HEK293 (cell line): ENCODE measurements at regions not wholly inside any gene's neighbourhood (a gene's known extent, or its start where the extent isn't known, plus 50 kb on each side); places are given as distances from the start of the nearest gene placed in this dataset.

ENCODE experiments used
- CTCF ChIA-PET: fragments of 350-600 bp; formaldehyde crosslinking; extraction: SDS; loops from one replicate; lab custom pipeline; 2021; ENCODE audit warnings: antibody characterized with exemption; lab: Yijun Ruan, JAX
- POLR2A ChIA-PET: fragments of 300-600 bp; formaldehyde crosslinking; extraction: SDS; loops from one replicate; lab custom pipeline; 2020; ENCODE audit warnings: antibody characterized with exemption, inconsistent platforms; lab: Yijun Ruan, JAX
- H3K27ac ChIP-seq: fragments of 200-500 bp; sonication (Bioruptor generic); 2 replicates; pipeline ENCODE4 v1.5.1; 2014; ENCODE audit warnings: low read depth, low read length, control low read depth, inconsistent platforms; ENCODE audit errors: extremely low read depth
- H3K36me3 ChIP-seq, 2 experiments: fragments of 200-500 bp in 1 of 2; sonication (Bioruptor generic) in 1 of 2; 1 replicate in 1 of 2; 2 replicates in 1 of 2; pipeline ENCODE4 v1.5.1; 2014 to 2017; ENCODE audit warnings: inconsistent platforms in 2 of 2, low read length in 2 of 2; ENCODE audit not compliant: control insufficient read depth in 2 of 2, insufficient read depth in 1 of 2
- H3K4me1 ChIP-seq: fragments of 200-500 bp; sonication (Bioruptor generic); 2 replicates; pipeline ENCODE4 v1.5.1; 2014; ENCODE audit warnings: mild to moderate bottlenecking, low read length, inconsistent platforms; ENCODE audit not compliant: control insufficient read depth, insufficient read depth
- H3K4me3 ChIP-seq: 2 replicates; pipeline ENCODE4 v1.5.1; 2011; ENCODE audit warnings: low read depth, mild to moderate bottlenecking, control low read depth, low read length, moderate library complexity
- H3K9me3 ChIP-seq: fragments of 200-500 bp; sonication (Bioruptor generic); 2 replicates; pipeline ENCODE4 v1.5.1; 2014; ENCODE audit warnings: low read depth, low read length, inconsistent platforms; ENCODE audit not compliant: control insufficient read depth, insufficient read depth
- KLF16 ChIP-seq: fragments of 450-650 bp; formaldehyde crosslinking; IDR thresholded peaks from 2 replicates; pipeline ENCODE4 v1.5.1; 2017; ENCODE audit warnings: missing biosample characterization, missing genetic modification characterization
- KLF7 ChIP-seq: fragments of 450-650 bp; formaldehyde crosslinking; IDR thresholded peaks from 2 replicates; pipeline ENCODE4 v1.5.1; 2016; ENCODE audit warnings: missing biosample characterization, missing genetic modification characterization, borderline replicate concordance
- KLF9 ChIP-seq: fragments of 450-650 bp; formaldehyde crosslinking; IDR thresholded peaks from 2 replicates; pipeline ENCODE4 v1.5.1; 2016; ENCODE audit warnings: missing biosample characterization, missing genetic modification characterization, low read depth
- OSR2 ChIP-seq: fragments of 450-650 bp; formaldehyde crosslinking; IDR thresholded peaks from 2 replicates; pipeline ENCODE4 v1.5.1; 2016; ENCODE audit warnings: missing biosample characterization, missing genetic modification characterization
- PRDM4 ChIP-seq: fragments of 450-650 bp; formaldehyde crosslinking; IDR thresholded peaks from 2 replicates; pipeline ENCODE4 v1.5.1; 2017; ENCODE audit warnings: missing biosample characterization, missing genetic modification characterization
- SCRT1 ChIP-seq: fragments of 450-650 bp; formaldehyde crosslinking; IDR thresholded peaks from 2 replicates; pipeline ENCODE4 v1.5.1; 2016; ENCODE audit warnings: missing biosample characterization, missing genetic modification characterization, borderline replicate concordance
- SETDB1 ChIP-seq: IDR thresholded peaks from one replicate; pipeline ENCODE4 v1.6.1; 2017; ENCODE audit warnings: mild to moderate bottlenecking, low read length, moderate library complexity, mixed read lengths; ENCODE audit not compliant: insufficient read length
- YY2 ChIP-seq: fragments of 450-650 bp; formaldehyde crosslinking; IDR thresholded peaks from 2 replicates; pipeline ENCODE4 v1.5.1; 2016; ENCODE audit warnings: missing biosample characterization, missing genetic modification characterization
- ZBTB20 ChIP-seq: fragments of 450-650 bp; formaldehyde crosslinking; IDR thresholded peaks from 2 replicates; pipeline ENCODE4 v1.5.1; 2016; ENCODE audit warnings: missing biosample characterization, missing genetic modification characterization
- ZFP37 ChIP-seq: fragments of 450-650 bp; formaldehyde crosslinking; IDR thresholded peaks from 2 replicates; pipeline ENCODE4 v1.5.1; 2016; ENCODE audit warnings: missing biosample characterization, missing genetic modification characterization
- ZNF169 ChIP-seq: fragments of 450-650 bp; formaldehyde crosslinking; IDR thresholded peaks from 2 replicates; pipeline ENCODE4 v1.5.1; 2016; ENCODE audit warnings: missing biosample characterization, missing genetic modification characterization
- ZNF221 ChIP-seq: fragments of 450-650 bp; formaldehyde crosslinking; IDR thresholded peaks from 2 replicates; pipeline ENCODE4 v1.5.1; 2017; ENCODE audit warnings: missing biosample characterization, missing genetic modification characterization, borderline replicate concordance
- ZNF341 ChIP-seq: fragments of 450-650 bp; formaldehyde crosslinking; IDR thresholded peaks from 2 replicates; pipeline ENCODE4; 2016; ENCODE audit warnings: low read depth, missing biosample characterization, missing genetic modification characterization
- ZNF501 ChIP-seq: fragments of 450-650 bp; formaldehyde crosslinking; IDR thresholded peaks from 2 replicates; pipeline ENCODE4 v1.5.1; 2016; ENCODE audit warnings: missing biosample characterization, missing genetic modification characterization
- ZNF514 ChIP-seq: fragments of 450-650 bp; formaldehyde crosslinking; IDR thresholded peaks from 2 replicates; pipeline ENCODE4 v1.5.1; 2016; ENCODE audit warnings: missing biosample characterization, missing genetic modification characterization
- ZNF530 ChIP-seq: fragments of 450-650 bp; formaldehyde crosslinking; IDR thresholded peaks from 2 replicates; pipeline ENCODE4 v1.5.1; 2016; ENCODE audit warnings: low read depth, missing biosample characterization, missing genetic modification characterization
- ZNF654 ChIP-seq: fragments of 450-650 bp; formaldehyde crosslinking; IDR thresholded peaks from 2 replicates; pipeline ENCODE4 v1.5.1; 2016; ENCODE audit warnings: low read depth, missing biosample characterization, missing genetic modification characterization
- ZNF830 ChIP-seq: fragments of 450-650 bp; IDR thresholded peaks from 2 replicates; pipeline ENCODE4 v1.5.0; 2018; ENCODE audit warnings: missing biosample characterization, missing genetic modification characterization, low read depth, mild to moderate bottlenecking, moderate library complexity
- ZSCAN23 ChIP-seq: fragments of 450-650 bp; formaldehyde crosslinking; IDR thresholded peaks from 2 replicates; pipeline ENCODE4 v1.5.1; 2016; ENCODE audit warnings: missing biosample characterization, missing genetic modification characterization
- TF ChIP-seq, protein P1 (sequence below): fragments of 450-650 bp; formaldehyde crosslinking; IDR thresholded peaks from 2 replicates; pipeline ENCODE4 v1.5.1; 2016; ENCODE audit warnings: missing biosample characterization, missing genetic modification characterization
- TF ChIP-seq, protein P2 (sequence below): fragments of 450-650 bp; formaldehyde crosslinking; conservative IDR thresholded peaks from 2 replicates; pipeline ENCODE4 v1.5.1; 2016; ENCODE audit warnings: low read depth, missing biosample characterization, missing genetic modification characterization

DNA sequence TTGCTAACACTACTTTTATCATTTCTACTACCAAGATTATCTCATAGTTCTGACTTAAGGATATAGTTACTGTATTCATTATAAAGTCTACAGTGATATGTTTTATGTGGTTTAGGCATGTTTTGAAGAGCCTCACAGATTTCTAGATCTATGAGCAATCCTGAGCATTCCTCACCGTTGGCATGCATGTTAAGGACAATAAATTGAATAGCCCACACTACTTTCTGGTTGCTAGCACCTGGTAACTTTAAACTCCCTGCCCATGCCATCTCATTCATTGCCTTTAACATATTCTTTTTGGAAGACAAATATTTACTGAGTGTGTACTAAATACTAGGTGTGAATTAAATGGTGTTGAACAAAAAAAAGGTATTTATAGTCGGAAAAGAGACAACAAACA lies 868.1 kb upstream of the CDH9 start:
- ChIA-PET POLR2A (no interaction called here), CTCF (interaction anchor here (0.7 kb wide), 1 partner anchor 8 kb away, joined by 3 read pairs; no protein-coding TSS in a partner anchor)
- TF ChIP-seq, protein P1, sequence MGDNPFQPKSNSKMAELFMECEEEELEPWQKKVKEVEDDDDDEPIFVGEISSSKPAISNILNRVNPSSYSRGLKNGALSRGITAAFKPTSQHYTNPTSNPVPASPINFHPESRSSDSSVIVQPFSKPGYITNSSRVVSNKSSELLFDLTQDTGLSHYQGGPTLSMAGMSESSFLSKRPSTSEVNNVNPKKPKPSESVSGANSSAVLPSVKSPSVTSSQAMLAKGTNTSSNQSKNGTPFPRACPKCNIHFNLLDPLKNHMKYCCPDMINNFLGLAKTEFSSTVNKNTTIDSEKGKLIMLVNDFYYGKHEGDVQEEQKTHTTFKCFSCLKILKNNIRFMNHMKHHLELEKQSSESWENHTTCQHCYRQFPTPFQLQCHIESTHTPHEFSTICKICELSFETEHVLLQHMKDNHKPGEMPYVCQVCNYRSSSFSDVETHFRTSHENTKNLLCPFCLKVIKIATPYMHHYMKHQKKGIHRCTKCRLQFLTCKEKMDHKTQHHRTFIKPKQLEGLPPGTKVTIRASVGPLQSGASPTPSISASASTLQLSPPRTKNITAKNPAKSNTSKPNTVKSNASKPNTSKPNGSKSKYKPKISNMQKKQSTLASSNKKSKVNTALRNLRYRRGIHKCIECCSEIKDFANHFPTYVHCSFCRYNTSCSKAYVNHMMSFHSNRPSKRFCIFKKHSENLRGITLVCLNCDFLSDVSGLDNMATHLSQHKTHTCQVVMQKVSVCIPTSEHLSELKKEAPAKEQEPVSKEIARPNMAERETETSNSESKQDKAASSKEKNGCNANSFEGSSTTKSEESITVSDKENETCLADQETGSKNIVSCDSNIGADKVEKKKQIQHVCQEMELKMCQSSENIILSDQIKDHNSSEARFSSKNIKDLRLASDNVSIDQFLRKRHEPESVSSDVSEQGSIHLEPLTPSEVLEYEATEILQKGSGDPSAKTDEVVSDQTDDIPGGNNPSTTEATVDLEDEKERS, result no peak
- TF ChIP-seq ZBTB20 (tag by site-specific recombination) (no peak), ZNF654 (no peak), KLF16 (no peak), ZNF221 (no peak), YY2 (tag by site-specific recombination) (no peak), ZSCAN23 (tag by site-specific recombination) (no peak), ZNF169 (tag by site-specific recombination) (no peak), OSR2 (tag by site-specific recombination) (no peak), ZNF530 (tag by site-specific recombination) (no peak), SCRT1 (tag by site-specific recombination) (no peak), PRDM4 (tag by site-specific recombination) (no peak), ZNF501 (tag by site-specific recombination) (no peak), ZNF341 (tag by site-specific recombination) (no peak)
- H3K9me3 ChIP-seq, result no peaks in the 10 kb centered on the region
- no peaks in the 10 kb centered on the region for H3K4me1 ChIP-seq
- no peak overlapping the region for H3K27ac ChIP-seq
- H3K36me3 ChIP-seq, result no peaks in the 10 kb centered on the region
- no peak overlapping the region for H3K4me3 ChIP-seq

DNA sequence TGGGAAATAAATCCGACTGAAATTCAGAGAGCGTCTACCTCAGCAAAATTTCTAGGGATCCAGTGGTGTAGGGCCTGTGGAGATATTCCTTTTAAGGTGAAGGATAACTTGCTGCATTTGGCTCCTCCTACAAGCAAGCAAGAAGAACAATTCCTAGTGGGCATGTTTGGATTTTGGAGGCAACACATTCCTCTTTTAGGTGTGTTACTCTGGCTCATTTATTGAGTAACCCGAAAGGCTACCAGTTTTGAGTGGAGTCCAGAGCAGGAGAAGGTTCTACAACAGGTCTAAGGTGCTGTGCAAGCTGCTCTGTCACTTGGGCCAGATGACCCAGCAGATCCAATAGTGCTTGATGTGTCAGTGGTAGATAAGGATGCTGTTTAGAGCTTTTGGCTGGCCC lies 862.4 kb upstream of the CDH9 start:
- H3K36me3 ChIP-seq, result no peaks in the 10 kb centered on the region
- no peaks in the 10 kb centered on the region for H3K4me1 ChIP-seq
- TF ChIP-seq, protein P2, sequence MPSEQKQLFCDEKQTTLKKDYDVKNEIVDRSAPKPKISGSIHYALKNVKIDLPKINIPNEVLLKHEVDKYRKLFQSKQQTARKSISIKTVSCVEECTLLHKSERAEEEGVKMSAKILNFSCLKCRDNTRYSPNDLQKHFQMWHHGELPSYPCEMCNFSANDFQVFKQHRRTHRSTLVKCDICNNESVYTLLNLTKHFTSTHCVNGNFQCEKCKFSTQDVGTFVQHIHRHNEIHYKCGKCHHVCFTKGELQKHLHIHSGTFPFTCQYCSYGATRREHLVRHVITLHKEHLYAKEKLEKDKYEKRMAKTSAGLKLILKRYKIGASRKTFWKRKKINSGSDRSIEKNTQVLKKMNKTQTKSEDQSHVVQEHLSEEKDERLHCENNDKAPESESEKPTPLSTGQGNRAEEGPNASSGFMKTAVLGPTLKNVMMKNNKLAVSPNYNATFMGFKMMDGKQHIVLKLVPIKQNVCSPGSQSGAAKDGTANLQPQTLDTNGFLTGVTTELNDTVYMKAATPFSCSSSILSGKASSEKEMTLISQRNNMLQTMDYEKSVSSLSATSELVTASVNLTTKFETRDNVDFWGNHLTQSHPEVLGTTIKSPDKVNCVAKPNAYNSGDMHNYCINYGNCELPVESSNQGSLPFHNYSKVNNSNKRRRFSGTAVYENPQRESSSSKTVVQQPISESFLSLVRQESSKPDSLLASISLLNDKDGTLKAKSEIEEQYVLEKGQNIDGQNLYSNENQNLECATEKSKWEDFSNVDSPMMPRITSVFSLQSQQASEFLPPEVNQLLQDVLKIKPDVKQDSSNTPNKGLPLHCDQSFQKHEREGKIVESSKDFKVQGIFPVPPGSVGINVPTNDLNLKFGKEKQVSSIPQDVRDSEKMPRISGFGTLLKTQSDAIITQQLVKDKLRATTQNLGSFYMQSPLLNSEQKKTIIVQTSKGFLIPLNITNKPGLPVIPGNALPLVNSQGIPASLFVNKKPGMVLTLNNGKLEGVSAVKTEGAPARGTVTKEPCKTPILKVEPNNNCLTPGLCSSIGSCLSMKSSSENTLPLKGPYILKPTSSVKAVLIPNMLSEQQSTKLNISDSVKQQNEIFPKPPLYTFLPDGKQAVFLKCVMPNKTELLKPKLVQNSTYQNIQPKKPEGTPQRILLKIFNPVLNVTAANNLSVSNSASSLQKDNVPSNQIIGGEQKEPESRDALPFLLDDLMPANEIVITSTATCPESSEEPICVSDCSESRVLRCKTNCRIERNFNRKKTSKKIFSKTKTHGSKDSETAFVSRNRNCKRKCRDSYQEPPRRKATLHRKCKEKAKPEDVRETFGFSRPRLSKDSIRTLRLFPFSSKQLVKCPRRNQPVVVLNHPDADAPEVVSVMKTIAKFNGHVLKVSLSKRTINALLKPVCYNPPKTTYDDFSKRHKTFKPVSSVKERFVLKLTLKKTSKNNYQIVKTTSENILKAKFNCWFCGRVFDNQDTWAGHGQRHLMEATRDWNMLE (tag by site-specific recombination), result no peak
- no peak for TF ChIP-seq ZFP37 (tag by site-specific recombination)
- TF ChIP-seq KLF9 (tag by site-specific recombination), result no peak
- no peak for TF ChIP-seq ZNF514 (tag by site-specific recombination)
- TF ChIP-seq ZNF830 (tag by site-specific recombination), result no peak
- TF ChIP-seq KLF7 (tag by site-specific recombination), result no peak
- TF ChIP-seq SETDB1, result no peak
- ChIA-PET CTCF (no interaction called here), POLR2A (no interaction called here)
- H3K4me3 ChIP-seq, result no peak overlapping the region
- no peak overlapping the region for H3K27ac ChIP-seq
- H3K9me3 ChIP-seq, result no peaks in the 10 kb centered on the region
